ENCODE measurements at regions not wholly inside any gene's neighbourhood (a gene's known extent, or its start where the extent isn't known, plus 50 kb on each side); places are given as distances from the start of the nearest gene placed in this dataset.
"Not testable (repeated sequence)": the region's sequence is repeated elsewhere in the genome, so short reads cannot be mapped to it uniquely, and the experiment has no call there.

GRCh38 chr9:30103647-30104394, 2280.6 kb upstream of the ACO1 start:
- DNase-seq, result no peak

GRCh38 chr9:30107134-30107533, 2277.3 kb upstream of the ACO1 start:
- DNase-seq, result not testable (repeated sequence)

- DNase-seq, result no peak
These were observed 2267.7 kb upstream of the ACO1 start for GRCh38 chr9:30116673-30117217.

- no peak for DNase-seq
These were observed 2263.8 kb upstream of the ACO1 start for GRCh38 chr9:30120666-30121065.

- no peak for DNase-seq
These were observed 2262.8 kb upstream of the ACO1 start for GRCh38 chr9:30121611-30122010.

- no peak for DNase-seq
These were observed 2258.6 kb upstream of the ACO1 start for GRCh38 chr9:30125881-30126280.

- no peak for DNase-seq
These were observed 2257.1 kb upstream of the ACO1 start for GRCh38 chr9:30127371-30127770.

- DNase-seq, result no peak
These were observed 2244.0 kb upstream of the ACO1 start for GRCh38 chr9:30140407-30140806.

GRCh38 chr9:30160570-30160969, 2223.9 kb upstream of the ACO1 start:
- DNase-seq, result no peak

- no peak for DNase-seq
These were observed 2212.2 kb upstream of the ACO1 start for GRCh38 chr9:30172206-30172605.

GRCh38 chr9:30178610-30179009, 2205.8 kb upstream of the ACO1 start:
- DNase-seq, result no peak

- no peak for DNase-seq
These were observed 2191.0 kb upstream of the ACO1 start for GRCh38 chr9:30193421-30193820.

GRCh38 chr9:30196941-30197340, 2187.5 kb upstream of the ACO1 start:
- no peak for DNase-seq

- no peak for DNase-seq
These were observed 2187.0 kb upstream of the ACO1 start for GRCh38 chr9:30197453-30197852.

GRCh38 chr9:30197954-30198353, 2186.5 kb upstream of the ACO1 start:
- DNase-seq, result no peak

- no peak for DNase-seq
These were observed 2185.8 kb upstream of the ACO1 start for GRCh38 chr9:30198463-30199309.

- no peak for DNase-seq
These were observed 2183.4 kb upstream of the ACO1 start for GRCh38 chr9:30201024-30201423.

- DNase-seq, result no peak
These were observed 2149.4 kb upstream of the ACO1 start for GRCh38 chr9:30235068-30235467.

- no peak for DNase-seq
These were observed 2148.9 kb upstream of the ACO1 start for GRCh38 chr9:30235564-30235963.

- DNase-seq, result no peak
These were observed 2144.6 kb upstream of the ACO1 start for GRCh38 chr9:30239878-30240277.

GRCh38 chr9:30243467-30243866, 2141.0 kb upstream of the ACO1 start:
- DNase-seq, result no peak

- no peak for DNase-seq
These were observed 2139.6 kb upstream of the ACO1 start for GRCh38 chr9:30244877-30245276.

GRCh38 chr9:30250872-30251271, 2133.6 kb upstream of the ACO1 start:
- no peak for DNase-seq

- DNase-seq, result no peak
These were observed 2126.3 kb upstream of the ACO1 start for GRCh38 chr9:30258094-30258493.

Data from SIG-M5 (cell line).